ENCODE measurements at regions not wholly inside any gene's neighbourhood (a gene's known extent, or its start where the extent isn't known, plus 50 kb on each side); places are given as distances from the start of the nearest gene placed in this dataset.

DNA sequence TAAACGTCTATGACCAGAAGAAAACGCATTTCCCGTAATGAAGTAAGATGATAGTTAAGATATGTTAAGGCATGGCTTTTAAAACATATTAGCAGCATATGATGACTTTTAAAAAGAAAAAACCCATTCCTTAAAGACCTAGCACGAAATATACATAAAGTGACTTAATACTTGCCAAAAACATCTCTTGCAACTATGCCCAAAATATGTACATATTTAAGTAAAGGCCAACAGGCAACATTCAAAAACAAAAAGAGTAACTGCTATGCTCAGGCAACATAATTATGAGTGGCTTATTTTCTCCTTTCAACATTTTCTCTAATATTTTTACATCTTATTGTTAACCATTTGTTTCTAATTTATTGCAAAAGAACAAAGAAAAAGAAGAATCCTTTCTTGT is 60.3 kb upstream of the PAPOLG start:
- TF ChIP-seq EZH2 (IDR thresholded peaks at IDR 0.05; ENCODE audit: borderline replicate concordance, low read length) = no peak
- no peak for TF ChIP-seq CTCF (IDR thresholded peaks at IDR 0.05; ENCODE audit: low read length)
